ENCODE measurements at regions not wholly inside any gene's neighbourhood (a gene's known extent, or its start where the extent isn't known, plus 50 kb on each side); places are given as distances from the start of the nearest gene placed in this dataset.

DNA sequence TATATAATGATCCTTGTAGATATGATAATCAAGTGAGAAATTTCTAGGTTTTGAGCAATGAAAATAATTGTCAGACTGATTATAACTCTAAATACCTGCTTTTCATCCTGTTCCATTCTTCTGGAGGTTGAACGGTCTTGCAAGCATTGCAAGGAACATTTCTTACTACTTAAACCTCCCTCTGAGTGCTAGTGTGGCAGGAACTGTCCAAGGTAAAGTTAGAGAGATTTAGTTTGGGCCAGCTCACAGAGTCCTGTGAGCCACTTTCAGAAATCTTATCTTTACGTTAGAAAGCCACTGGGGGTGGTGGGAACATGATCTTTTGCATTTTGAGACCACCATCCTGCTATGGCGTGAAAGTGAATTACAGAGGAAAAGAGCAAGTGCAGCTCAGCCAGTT, 121.1 kb upstream of the NPHP3 start:
- no peak for TF ChIP-seq POLR2A (IDR thresholded peaks at IDR 0.05)
- TF ChIP-seq, protein P1, sequence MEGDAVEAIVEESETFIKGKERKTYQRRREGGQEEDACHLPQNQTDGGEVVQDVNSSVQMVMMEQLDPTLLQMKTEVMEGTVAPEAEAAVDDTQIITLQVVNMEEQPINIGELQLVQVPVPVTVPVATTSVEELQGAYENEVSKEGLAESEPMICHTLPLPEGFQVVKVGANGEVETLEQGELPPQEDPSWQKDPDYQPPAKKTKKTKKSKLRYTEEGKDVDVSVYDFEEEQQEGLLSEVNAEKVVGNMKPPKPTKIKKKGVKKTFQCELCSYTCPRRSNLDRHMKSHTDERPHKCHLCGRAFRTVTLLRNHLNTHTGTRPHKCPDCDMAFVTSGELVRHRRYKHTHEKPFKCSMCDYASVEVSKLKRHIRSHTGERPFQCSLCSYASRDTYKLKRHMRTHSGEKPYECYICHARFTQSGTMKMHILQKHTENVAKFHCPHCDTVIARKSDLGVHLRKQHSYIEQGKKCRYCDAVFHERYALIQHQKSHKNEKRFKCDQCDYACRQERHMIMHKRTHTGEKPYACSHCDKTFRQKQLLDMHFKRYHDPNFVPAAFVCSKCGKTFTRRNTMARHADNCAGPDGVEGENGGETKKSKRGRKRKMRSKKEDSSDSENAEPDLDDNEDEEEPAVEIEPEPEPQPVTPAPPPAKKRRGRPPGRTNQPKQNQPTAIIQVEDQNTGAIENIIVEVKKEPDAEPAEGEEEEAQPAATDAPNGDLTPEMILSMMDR (IDR thresholded peaks at IDR 0.05) = no peak
- no peak overlapping the region for H3K27ac ChIP-seq
- ATAC-seq (no peak), DNase-seq (no peak)
- H3K9me3 ChIP-seq = no peaks in the 10 kb centered on the region
- H3K36me3 ChIP-seq = no peaks in the 10 kb centered on the region
- 55% methylated on average over 2 of the region's 3 CpGs for WGBS (ENCODE audit: insufficient coverage, low coverage, low lambda C conversion rate, missing lambda C conversion rate)
- H3K4me1 ChIP-seq = no peaks in the 10 kb centered on the region
- H3K27me3 ChIP-seq = no peaks in the 10 kb centered on the region
- intact Hi-C loops (cut with DNase I) = no loop called here
- H3K4me3 ChIP-seq = no peak overlapping the region

DNA sequence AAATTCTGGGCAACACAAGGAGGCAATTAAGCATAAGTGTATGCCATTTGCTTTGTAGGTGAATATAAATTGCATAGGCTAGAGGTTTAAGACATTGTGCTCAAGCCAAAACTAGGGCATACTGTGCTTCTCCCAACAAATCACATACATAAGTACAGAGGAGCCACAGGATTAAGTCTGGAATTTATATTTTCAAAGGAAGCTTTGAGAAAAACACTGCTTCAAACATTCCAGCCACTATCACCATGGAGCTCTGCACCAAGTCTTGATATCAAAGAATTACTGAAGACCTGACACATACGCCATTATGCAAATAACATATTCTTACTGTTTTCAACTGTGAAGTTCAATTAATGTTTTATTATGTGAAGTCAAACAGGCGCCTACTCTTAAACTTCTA, 119.4 kb upstream of the NPHP3 start:
- TF ChIP-seq, protein P1 (IDR thresholded peaks at IDR 0.05) = no peak
- no peak for TF ChIP-seq POLR2A (IDR thresholded peaks at IDR 0.05)
- no peaks in the 10 kb centered on the region for H3K9me3 ChIP-seq
- H3K4me1 ChIP-seq = no peaks in the 10 kb centered on the region
- ATAC-seq = no peak
- DNase-seq = no peak
- H3K27me3 ChIP-seq = no peaks in the 10 kb centered on the region
- WGBS (ENCODE audit: insufficient coverage, low coverage, low lambda C conversion rate, missing lambda C conversion rate) = 74% methylated on average over 2 of the region's 2 CpGs
- H3K27ac ChIP-seq = no peak overlapping the region
- no peaks in the 10 kb centered on the region for H3K36me3 ChIP-seq
- intact Hi-C loops (cut with DNase I) = no loop called here
- H3K4me3 ChIP-seq = no peak overlapping the region

DNA sequence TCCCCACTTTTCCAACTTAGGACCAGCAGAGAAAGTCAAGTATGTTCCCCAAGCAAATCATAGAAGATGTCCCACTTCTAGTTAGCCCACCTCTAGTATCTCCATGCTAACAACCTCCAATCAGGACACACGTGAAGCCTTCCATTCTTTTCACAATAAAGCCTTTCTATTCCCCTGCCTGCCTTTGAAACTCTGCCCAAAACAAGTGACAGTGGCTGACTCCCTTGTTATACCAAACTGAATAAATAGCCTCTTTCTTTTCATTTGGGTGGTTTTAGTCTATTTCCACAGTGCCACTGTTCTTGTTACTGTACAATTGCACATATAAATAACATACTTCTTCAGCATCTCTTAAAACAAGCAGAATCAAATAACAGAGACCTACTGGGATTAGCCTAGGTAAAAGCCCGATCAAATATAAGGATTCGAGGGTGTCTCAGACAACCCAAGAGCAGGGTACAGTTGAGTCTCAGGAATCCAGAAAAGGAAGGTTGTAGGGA, 118.0 kb upstream of the NPHP3 start:
- Histone ChIP-seq H3K36me3 (no peaks in the 10 kb centered on the region), H3K27ac (no peak overlapping the region), H3K4me3 (no peak overlapping the region), H3K9me3 (no peaks in the 10 kb centered on the region), H3K4me1 (no peaks in the 10 kb centered on the region), H3K27me3 (no peaks in the 10 kb centered on the region)
- ATAC-seq (no peak), DNase-seq (no peak)
- 85% methylated on average over 2 of the region's 3 CpGs for WGBS (ENCODE audit: insufficient coverage, low coverage, low lambda C conversion rate, missing lambda C conversion rate)
- intact Hi-C loops (cut with DNase I) = no loop called here
- no peak for TF ChIP-seq POLR2A (IDR thresholded peaks at IDR 0.05)
- TF ChIP-seq, protein P1 (IDR thresholded peaks at IDR 0.05) = no peak

DNA sequence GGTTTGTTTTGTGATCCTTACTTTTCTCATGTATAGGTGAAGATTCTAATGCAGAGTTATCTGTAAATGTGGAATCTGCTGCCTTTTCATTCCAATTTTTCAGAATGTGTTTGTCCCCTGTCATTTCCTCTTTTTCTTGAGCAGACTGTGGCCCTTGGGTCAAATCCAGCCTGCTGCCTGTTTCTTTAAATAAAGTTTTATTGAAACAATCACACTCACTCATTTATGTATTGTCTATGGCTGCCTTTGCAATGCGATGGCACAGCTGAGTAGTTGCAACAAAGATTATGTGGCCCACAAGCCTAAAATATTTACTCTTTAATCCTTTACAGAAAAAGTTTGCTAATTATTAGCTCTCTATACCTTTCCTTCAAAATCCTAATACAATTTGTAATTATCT, 116.3 kb upstream of the NPHP3 start:
- WGBS (ENCODE audit: insufficient coverage, low coverage, low lambda C conversion rate, missing lambda C conversion rate) = 82% methylated on average over 1 of the region's 1 CpG

More for the DNA sequence above, 116.3 kb upstream of the NPHP3 start:
- Histone ChIP-seq H3K9me3 (no peaks in the 10 kb centered on the region), H3K27ac (no peak overlapping the region), H3K4me3 (no peak overlapping the region), H3K27me3 (no peaks in the 10 kb centered on the region), H3K4me1 (no peaks in the 10 kb centered on the region), H3K36me3 (no peaks in the 10 kb centered on the region)
- TF ChIP-seq POLR2A (IDR thresholded peaks at IDR 0.05) = no peak
- TF ChIP-seq, protein P1 (IDR thresholded peaks at IDR 0.05) = no peak
- ATAC-seq = no peak
- intact Hi-C loops (cut with DNase I) = no loop called here
- DNase-seq = no peak

All from right lobe of liver (tissue), 6 donors.